ENCODE measurements at regions not wholly inside any gene's neighbourhood (a gene's known extent, or its start where the extent isn't known, plus 50 kb on each side); places are given as distances from the start of the nearest gene placed in this dataset.
A peak's percentile ranks its signal among the peaks of the same experiment; 100 is the strongest.

GRCh38 chr2:11980809-11981208 is 234.4 kb downstream of the LPIN1 start:
- peaks cover 3% of the 10 kb centered on the region for H3K9me3 ChIP-seq (ENCODE audit: control insufficient read depth, low read length)
- H3K36me3 ChIP-seq (ENCODE audit: control insufficient read depth, insufficient read depth, low read length, severe bottlenecking), result no peaks in the 10 kb centered on the region
- peaks cover 19% of the 10 kb centered on the region for H3K27me3 ChIP-seq (replicated peaks; ENCODE audit: control insufficient read depth, insufficient read depth, low read length)
- no peaks in the 10 kb centered on the region for H3K4me1 ChIP-seq (ENCODE audit: control insufficient read depth, insufficient read depth, low read length)
- no peak overlapping the region for H3K4me3 ChIP-seq (ENCODE audit: low read length)
- no peak overlapping the region for H3K9ac ChIP-seq (ENCODE audit: low read length)
- peak; percentile 81 for DNase-seq (ENCODE audit: low read depth)

GRCh38 chr2:11983401-11983800 is 237.0 kb downstream of the LPIN1 start:
- Histone ChIP-seq H3K9ac (ENCODE audit: low read length) (no peak overlapping the region), H3K36me3 (ENCODE audit: control insufficient read depth, insufficient read depth, low read length, severe bottlenecking) (no peaks in the 10 kb centered on the region), H3K9me3 (ENCODE audit: control insufficient read depth, low read length) (peaks cover 3% of the 10 kb centered on the region), H3K4me3 (ENCODE audit: low read length) (no peak overlapping the region), H3K27me3 (replicated peaks; ENCODE audit: control insufficient read depth, insufficient read depth, low read length) (peaks cover 21% of the 10 kb centered on the region), H3K4me1 (ENCODE audit: control insufficient read depth, insufficient read depth, low read length) (no peaks in the 10 kb centered on the region)
- DNase-seq (ENCODE audit: low read depth), result no peak

DNA sequence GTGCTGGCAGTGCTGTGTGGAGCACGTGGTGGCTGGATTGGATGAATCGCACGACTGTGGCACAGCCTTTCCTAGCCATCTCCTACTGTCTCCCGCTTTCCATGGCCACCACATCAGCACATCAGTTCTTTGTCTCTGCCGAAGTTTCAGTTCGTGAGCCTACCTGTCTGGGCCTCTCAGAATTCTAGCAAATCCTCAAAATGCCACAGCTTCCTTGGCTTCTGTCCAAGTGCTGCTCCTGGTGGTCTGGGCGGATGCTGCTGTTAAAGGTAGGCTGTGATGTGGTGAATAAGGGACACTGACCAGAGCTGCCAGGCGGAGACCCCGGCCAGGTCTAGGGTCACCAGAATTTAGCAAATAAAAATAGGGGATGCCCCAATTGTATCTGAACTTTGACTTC is 237.4 kb downstream of the LPIN1 start:
- Histone ChIP-seq H3K27me3 (replicated peaks; ENCODE audit: control insufficient read depth, insufficient read depth, low read length) (peaks cover 26% of the 10 kb centered on the region), H3K36me3 (ENCODE audit: control insufficient read depth, insufficient read depth, low read length, severe bottlenecking) (no peaks in the 10 kb centered on the region), H3K4me1 (ENCODE audit: control insufficient read depth, insufficient read depth, low read length) (peaks cover 2% of the 10 kb centered on the region), H3K9me3 (ENCODE audit: control insufficient read depth, low read length) (peaks cover 3% of the 10 kb centered on the region), H3K4me3 (ENCODE audit: low read length) (no peak overlapping the region), H3K9ac (ENCODE audit: low read length) (no peak overlapping the region)
- DNase-seq (ENCODE audit: low read depth), result no peak

- no peak for DNase-seq (ENCODE audit: low read depth)
- Histone ChIP-seq H3K9ac (ENCODE audit: low read length) (no peak overlapping the region), H3K4me3 (ENCODE audit: low read length) (no peak overlapping the region), H3K9me3 (ENCODE audit: control insufficient read depth, low read length) (peaks cover 3% of the 10 kb centered on the region), H3K36me3 (ENCODE audit: control insufficient read depth, insufficient read depth, low read length, severe bottlenecking) (no peaks in the 10 kb centered on the region), H3K4me1 (ENCODE audit: control insufficient read depth, insufficient read depth, low read length) (peaks cover 4% of the 10 kb centered on the region), H3K27me3 (replicated peaks; ENCODE audit: control insufficient read depth, insufficient read depth, low read length) (peaks cover 32% of the 10 kb centered on the region)
Observed at GRCh38 chr2:11984316-11985158, 238.1 kb downstream of the LPIN1 start.

GRCh38 chr2:11985817-11986566 is 239.6 kb downstream of the LPIN1 start:
- Histone ChIP-seq H3K9ac (ENCODE audit: low read length) (no peak overlapping the region), H3K4me3 (ENCODE audit: low read length) (no peak overlapping the region), H3K36me3 (ENCODE audit: control insufficient read depth, insufficient read depth, low read length, severe bottlenecking) (no peaks in the 10 kb centered on the region), H3K27me3 (replicated peaks; ENCODE audit: control insufficient read depth, insufficient read depth, low read length) (peaks cover 32% of the 10 kb centered on the region), H3K9me3 (ENCODE audit: control insufficient read depth, low read length) (peaks cover 3% of the 10 kb centered on the region), H3K4me1 (ENCODE audit: control insufficient read depth, insufficient read depth, low read length) (peaks cover 4% of the 10 kb centered on the region)
- DNase-seq (ENCODE audit: low read depth), result no peak

DNA sequence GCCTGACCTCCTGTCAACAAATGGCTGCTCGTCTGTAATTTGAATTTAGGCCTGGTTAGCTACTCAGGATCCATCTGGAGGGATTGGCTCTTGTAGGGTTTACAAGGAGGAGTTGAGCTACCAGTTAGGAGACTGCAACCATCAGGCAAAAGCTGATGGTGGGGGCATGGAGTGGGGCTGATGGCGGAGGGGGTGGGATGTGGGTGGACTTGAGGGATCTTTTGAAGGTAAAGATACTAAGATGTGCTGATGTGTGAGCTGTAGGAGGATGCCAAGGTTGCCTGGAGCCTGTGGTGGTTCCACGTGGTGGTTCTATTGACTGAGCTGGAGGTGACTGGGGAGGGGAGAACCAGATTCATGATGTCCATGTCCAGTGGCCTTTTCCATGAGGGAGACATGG is 240.7 kb downstream of the LPIN1 start:
- Histone ChIP-seq H3K4me1 (ENCODE audit: control insufficient read depth, insufficient read depth, low read length) (peaks cover 4% of the 10 kb centered on the region), H3K9me3 (ENCODE audit: control insufficient read depth, low read length) (peaks cover 2% of the 10 kb centered on the region), H3K36me3 (ENCODE audit: control insufficient read depth, insufficient read depth, low read length, severe bottlenecking) (no peaks in the 10 kb centered on the region), H3K27me3 (replicated peaks; ENCODE audit: control insufficient read depth, insufficient read depth, low read length) (peaks cover 31% of the 10 kb centered on the region), H3K9ac (ENCODE audit: low read length) (no peak overlapping the region), H3K4me3 (ENCODE audit: low read length) (no peak overlapping the region)
- DNase-seq (ENCODE audit: low read depth), result no peak

DNA sequence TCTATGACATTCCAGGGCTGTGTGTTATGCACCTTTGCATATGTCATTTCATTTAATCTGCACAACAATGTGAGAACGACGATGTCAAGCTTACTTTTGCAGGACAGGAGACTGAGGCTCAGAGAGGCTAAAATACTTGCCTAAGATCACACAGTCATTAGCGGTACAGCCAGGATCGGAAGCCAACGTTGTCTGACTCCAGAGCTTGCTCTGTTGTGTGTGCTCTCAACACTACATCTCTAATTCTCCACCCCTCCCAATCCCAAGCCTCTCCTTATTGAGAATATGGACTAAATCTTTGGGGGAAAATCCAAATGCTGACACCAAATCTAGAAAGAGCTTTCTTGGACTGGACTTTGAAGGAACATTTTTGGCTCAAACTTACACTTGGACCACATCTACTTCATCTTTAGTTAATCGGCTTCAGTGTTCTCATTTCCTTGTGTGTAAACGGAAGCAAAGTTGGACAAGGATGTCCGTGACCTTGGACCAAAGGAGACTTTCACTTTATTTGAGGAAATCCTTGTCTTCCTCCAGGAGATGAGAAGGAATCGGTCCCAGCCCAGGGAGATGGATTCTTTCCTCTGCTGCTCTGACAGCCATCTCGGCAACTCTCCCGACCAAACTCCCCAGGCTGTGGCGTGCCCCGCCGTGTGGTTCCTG is 242.4 kb downstream of the LPIN1 start:
- peak overlapping the region; percentile 42 for H3K4me3 ChIP-seq (ENCODE audit: low read length)

DNA sequence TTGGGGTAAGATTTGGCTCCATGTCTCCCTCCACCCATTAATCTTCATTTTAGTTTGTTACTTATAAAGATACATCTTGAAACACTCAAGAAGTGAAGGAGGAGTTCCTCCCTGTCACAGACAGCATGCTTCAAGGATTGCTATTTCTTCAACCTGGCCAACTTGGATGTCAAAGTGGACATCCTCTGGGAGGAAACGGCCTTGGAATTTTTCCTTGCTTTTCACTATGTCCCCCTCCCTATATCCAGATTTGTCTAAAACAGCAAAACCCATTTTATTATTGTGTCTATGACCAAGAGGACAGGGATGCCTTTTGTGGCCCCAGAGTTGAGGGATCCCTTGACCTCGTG is 242.9 kb downstream of the LPIN1 start:
- no peak for DNase-seq (ENCODE audit: low read depth)
- H3K9me3 ChIP-seq (ENCODE audit: control insufficient read depth, low read length), result peaks cover 1% of the 10 kb centered on the region
- peaks cover 27% of the 10 kb centered on the region for H3K27me3 ChIP-seq (replicated peaks; ENCODE audit: control insufficient read depth, insufficient read depth, low read length)
- peak overlapping the region; percentile 42 for H3K4me3 ChIP-seq (ENCODE audit: low read length)
- H3K9ac ChIP-seq (ENCODE audit: low read length), result no peak overlapping the region
- no peaks in the 10 kb centered on the region for H3K36me3 ChIP-seq (ENCODE audit: control insufficient read depth, insufficient read depth, low read length, severe bottlenecking)
- H3K4me1 ChIP-seq (ENCODE audit: control insufficient read depth, insufficient read depth, low read length), result peaks cover 4% of the 10 kb centered on the region

More for the DNA sequence above, 242.4 kb downstream of the LPIN1 start:
- Histone ChIP-seq H3K27me3 (replicated peaks; ENCODE audit: control insufficient read depth, insufficient read depth, low read length) (peaks cover 28% of the 10 kb centered on the region), H3K4me1 (ENCODE audit: control insufficient read depth, insufficient read depth, low read length) (peaks cover 4% of the 10 kb centered on the region), H3K9me3 (ENCODE audit: control insufficient read depth, low read length) (no peaks in the 10 kb centered on the region), H3K36me3 (ENCODE audit: control insufficient read depth, insufficient read depth, low read length, severe bottlenecking) (no peaks in the 10 kb centered on the region), H3K9ac (ENCODE audit: low read length) (no peak overlapping the region)
- no peak for DNase-seq (ENCODE audit: low read depth)

- Histone ChIP-seq H3K36me3 (ENCODE audit: control insufficient read depth, insufficient read depth, low read length, severe bottlenecking) (no peaks in the 10 kb centered on the region), H3K9me3 (ENCODE audit: control insufficient read depth, low read length) (peaks cover 8% of the 10 kb centered on the region), H3K9ac (ENCODE audit: low read length) (no peak overlapping the region), H3K4me1 (ENCODE audit: control insufficient read depth, insufficient read depth, low read length) (peaks cover 10% of the 10 kb centered on the region), H3K4me3 (ENCODE audit: low read length) (no peak overlapping the region), H3K27me3 (replicated peaks; ENCODE audit: control insufficient read depth, insufficient read depth, low read length) (peaks cover 22% of the 10 kb centered on the region)
- DNase-seq (ENCODE audit: low read depth), result no peak
Observed at GRCh38 chr2:11990576-11990975, 244.1 kb downstream of the LPIN1 start.

DNA sequence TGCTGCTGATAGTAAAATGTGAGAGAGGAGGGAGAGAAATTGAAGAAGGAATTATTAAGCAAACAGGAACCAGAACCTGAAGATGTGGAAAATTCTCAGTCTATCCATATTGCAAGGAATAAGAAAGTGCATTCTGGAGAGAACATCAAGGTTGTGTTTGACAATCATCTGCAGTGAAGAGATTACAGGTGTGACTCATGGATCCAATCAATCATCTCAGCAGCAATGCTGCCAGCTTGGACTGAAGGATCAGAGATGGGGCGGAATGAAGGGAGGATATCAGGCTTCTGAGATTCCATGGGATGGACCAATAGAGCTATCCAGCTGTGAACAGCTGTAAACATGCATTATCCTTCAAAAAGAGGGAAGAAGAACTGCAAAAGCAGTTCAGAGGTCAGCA is 247.3 kb downstream of the LPIN1 start:
- H3K9me3 ChIP-seq (ENCODE audit: control insufficient read depth, low read length), result peaks cover 8% of the 10 kb centered on the region
- H3K4me3 ChIP-seq (ENCODE audit: low read length), result no peak overlapping the region
- H3K36me3 ChIP-seq (ENCODE audit: control insufficient read depth, insufficient read depth, low read length, severe bottlenecking), result no peaks in the 10 kb centered on the region
- peaks cover 16% of the 10 kb centered on the region for H3K27me3 ChIP-seq (replicated peaks; ENCODE audit: control insufficient read depth, insufficient read depth, low read length)
- no peak overlapping the region for H3K9ac ChIP-seq (ENCODE audit: low read length)
- DNase-seq (ENCODE audit: low read depth), result no peak
- H3K4me1 ChIP-seq (ENCODE audit: control insufficient read depth, insufficient read depth, low read length), result peaks cover 15% of the 10 kb centered on the region

DNA sequence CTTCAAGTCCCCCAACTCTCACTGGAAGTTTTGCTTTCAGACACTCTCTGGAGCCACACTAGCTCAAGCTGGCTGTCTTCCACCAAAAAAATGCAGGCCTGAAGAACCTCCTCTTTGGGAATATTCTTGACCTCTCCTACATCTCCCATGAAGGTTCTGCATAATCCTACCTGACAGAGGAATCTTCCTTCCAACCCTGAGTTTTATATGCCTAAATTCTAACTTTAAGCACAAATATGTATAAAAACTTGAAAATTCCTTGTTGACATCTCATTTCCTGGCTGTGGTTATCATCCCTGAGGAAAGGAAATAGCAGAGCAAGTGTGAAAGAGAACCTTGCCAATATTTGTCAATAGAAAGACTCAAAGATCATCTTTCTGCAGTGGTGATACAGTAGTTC is 249.0 kb downstream of the LPIN1 start:
- DNase-seq (ENCODE audit: low read depth), result peak; percentile 46

More for the DNA sequence above, 249.0 kb downstream of the LPIN1 start:
- no peak overlapping the region for H3K4me3 ChIP-seq (ENCODE audit: low read length)
- peaks cover 12% of the 10 kb centered on the region for H3K4me1 ChIP-seq (ENCODE audit: control insufficient read depth, insufficient read depth, low read length)
- H3K27me3 ChIP-seq (replicated peaks; ENCODE audit: control insufficient read depth, insufficient read depth, low read length), result peaks cover 5% of the 10 kb centered on the region
- peaks cover 8% of the 10 kb centered on the region for H3K9me3 ChIP-seq (ENCODE audit: control insufficient read depth, low read length)
- no peak overlapping the region for H3K9ac ChIP-seq (ENCODE audit: low read length)
- no peaks in the 10 kb centered on the region for H3K36me3 ChIP-seq (ENCODE audit: control insufficient read depth, insufficient read depth, low read length, severe bottlenecking)

Data from adipocyte (in vitro differentiated cells).